GM18505 (cell line): ENCODE measurements at regions not wholly inside any gene's neighbourhood (a gene's known extent, or its start where the extent isn't known, plus 50 kb on each side); places are given as distances from the start of the nearest gene placed in this dataset.
"Not testable (repeated sequence)": the region's sequence is repeated elsewhere in the genome, so short reads cannot be mapped to it uniquely, and the experiment has no call there.

Experiments used
- ATAC-seq: cut with Tn5 transposase; IDR thresholded peaks from one replicate; pipeline ENCODE4 v1.9.1; 2021; ENCODE audit not compliant: unreplicated experiment
- POLR2A ChIP-seq: IDR thresholded peaks from 4 replicates; pipeline ENCODE4 v1.6.1; 2011; ENCODE audit warnings: borderline replicate concordance; ENCODE audit not compliant: insufficient read depth, insufficient read length; ENCODE audit errors: extremely low read depth

DNA sequence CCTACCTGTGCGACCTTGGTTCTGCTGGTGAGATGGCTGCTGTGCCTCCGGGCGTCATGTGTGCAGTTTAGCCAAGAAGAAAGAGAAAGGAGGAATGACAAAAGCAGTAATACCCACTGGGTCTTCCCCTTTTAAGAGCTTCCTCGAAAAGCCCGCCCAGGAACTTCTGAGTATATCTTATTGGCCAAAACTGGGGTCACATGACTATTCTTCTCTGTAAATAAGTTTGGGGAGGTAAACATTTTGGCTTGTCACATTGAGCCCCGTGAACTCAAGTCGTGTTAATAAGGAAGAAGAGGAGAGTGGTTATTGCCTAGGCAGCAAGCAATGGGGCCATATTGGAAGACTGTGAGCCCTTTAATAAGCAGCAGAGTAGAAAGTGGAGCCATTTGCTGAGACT lies 130.4 kb upstream of the ECI2 start:
- TF ChIP-seq POLR2A = no peak
- no peak for ATAC-seq

DNA sequence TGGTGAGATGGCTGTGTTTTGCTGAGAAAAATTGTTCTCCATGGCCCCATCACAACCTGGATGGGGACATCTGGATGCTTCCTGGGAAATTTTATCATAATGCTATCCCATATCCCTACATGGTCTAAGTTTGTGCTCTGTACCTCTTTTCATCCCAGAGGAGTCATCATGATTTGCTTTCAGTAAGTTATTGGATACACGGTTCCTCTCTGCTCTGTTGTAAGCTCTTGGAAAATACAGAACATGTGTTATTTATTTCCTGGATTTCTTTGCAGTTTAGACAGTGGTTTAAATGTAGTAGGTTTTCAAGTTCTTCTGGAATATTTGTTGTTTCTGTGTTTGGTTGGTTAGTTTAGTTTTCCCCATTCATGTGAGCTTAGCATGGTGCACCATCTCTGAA lies 129.2 kb upstream of the ECI2 start:
- TF ChIP-seq POLR2A = no peak
- no peak for ATAC-seq

DNA sequence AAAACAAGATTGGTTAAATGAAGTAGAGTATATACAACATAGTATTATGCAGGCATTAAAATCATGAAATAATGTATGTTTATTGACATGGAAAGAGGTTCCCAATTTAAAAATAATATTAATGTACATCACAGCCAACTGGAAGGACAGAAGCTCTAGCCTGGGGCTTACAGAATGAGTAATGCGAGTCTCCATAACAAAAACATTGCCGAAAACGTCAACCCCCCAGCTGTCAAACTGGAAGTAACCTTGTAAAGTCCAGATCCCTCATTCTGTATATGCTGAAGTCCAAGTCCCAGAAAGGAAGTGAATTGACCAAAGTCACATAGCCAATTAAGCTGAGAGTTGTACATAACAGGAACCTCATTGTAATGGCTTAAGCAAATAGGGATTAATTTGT lies 128.7 kb upstream of the ECI2 start:
- no peak for ATAC-seq

DNA sequence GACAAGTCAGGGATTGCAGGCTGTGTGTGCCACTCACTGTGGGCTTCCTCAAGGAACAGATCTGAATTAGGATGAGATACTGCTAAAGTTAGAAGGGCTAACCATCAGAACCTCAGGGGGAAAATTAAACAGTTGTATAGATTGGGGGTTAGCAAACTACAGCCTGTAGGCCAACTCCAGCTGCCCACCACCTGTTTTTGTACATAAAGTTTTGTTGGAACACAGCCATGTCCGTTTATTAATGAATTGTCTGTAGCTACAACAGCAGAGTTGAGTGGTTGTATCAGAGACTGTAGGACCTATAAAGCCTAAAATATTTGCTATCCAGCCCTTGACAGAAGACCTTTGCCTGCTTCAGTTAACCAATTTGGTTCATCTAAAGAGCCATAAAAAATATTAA lies 127.2 kb upstream of the ECI2 start:
- ATAC-seq = no peak
- no peak for TF ChIP-seq POLR2A

More for the DNA sequence above, 128.7 kb upstream of the ECI2 start:
- TF ChIP-seq POLR2A = no peak

DNA sequence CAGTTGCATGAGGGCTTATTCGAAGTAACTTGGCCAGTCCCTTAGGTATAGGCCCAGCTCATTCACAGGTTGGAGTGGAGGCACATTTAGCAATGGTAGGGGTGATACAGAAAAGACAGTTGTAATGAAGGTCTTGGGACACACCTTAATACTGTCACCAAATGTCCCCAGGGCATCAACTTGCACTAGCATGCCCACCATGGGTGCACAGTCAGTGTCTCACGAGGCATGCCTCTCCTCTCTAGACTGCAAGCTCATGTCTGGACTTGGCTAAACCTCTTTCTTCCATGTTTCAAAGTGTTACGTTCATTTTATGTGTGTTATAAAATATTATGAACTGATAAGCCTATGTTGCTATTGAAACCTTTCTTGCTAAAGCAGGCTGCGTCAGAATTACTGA lies 124.0 kb upstream of the ECI2 start:
- TF ChIP-seq POLR2A = no peak
- no peak for ATAC-seq

DNA sequence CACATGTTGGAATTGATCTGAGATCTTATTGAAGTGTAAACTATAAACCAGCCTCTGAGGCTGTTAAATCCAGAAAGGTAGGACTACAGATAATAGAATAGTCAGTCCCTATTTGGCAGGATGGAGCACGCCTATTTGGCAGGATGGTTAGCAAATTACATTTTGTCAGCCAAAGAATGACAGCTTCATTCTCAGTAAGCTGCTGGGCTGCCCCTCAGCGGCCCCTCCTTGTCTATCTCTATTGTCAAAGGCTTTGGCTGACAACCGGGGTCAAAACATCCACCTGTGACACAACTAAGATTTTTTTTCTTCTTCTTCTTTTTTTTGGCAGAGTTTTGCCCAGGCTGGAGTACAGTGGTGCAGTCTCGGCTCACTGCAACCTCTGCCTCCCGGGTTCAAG lies 123.4 kb upstream of the ECI2 start:
- ATAC-seq = no peak
- no peak for TF ChIP-seq POLR2A

DNA sequence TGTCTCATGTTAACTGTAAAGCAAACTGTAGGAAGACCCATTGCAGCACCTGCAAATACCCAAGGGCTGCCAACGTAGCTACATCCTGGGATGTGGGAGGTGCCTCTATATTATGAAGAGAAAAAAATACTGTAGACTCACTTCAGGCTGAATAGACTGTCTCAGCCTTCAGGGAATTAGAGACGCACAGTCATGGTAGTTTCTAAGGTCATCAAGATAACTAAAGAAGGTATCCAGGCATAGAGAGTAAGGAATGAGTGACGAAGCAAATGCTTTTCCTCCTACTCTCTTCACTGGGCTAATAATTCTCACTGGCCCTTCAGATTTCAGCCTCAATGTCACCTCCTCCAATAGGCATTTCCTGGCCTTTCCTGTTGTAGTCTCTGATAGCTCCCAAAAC lies 121.6 kb upstream of the ECI2 start:
- TF ChIP-seq POLR2A = no peak

DNA sequence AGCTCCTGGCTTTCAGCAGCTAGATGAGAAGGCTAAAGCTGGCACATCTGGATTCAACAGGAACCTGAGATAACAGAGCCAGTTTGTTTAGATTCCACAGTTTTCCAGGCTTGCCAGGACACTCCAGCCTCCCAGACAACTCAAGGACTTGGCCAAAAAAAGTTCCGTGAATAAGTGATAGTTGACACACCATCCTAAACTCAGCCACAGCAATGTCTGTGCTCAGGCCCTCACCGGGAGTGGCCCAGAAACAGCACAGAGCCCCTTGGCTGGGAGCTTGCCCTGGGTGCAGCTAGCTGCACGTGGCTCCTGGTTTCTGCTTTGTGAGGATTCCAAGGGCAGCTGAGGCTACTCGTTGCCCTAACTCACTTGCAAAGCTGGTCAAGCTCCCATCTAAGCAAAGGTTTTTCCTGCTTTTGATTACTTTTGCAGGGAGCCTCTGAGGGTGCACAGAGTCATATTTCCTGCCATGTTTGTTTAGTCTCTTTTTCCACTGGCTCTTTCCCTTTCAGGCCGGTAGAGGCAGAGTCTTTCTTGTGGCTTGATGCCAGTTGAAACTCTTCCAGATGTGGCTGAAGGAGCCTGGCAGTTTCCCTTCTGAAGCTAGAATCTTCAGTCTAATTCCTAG lies 118.3 kb upstream of the ECI2 start:
- no peak for ATAC-seq
- no peak for TF ChIP-seq POLR2A

More for the DNA sequence above, 121.6 kb upstream of the ECI2 start:
- no peak for ATAC-seq

DNA sequence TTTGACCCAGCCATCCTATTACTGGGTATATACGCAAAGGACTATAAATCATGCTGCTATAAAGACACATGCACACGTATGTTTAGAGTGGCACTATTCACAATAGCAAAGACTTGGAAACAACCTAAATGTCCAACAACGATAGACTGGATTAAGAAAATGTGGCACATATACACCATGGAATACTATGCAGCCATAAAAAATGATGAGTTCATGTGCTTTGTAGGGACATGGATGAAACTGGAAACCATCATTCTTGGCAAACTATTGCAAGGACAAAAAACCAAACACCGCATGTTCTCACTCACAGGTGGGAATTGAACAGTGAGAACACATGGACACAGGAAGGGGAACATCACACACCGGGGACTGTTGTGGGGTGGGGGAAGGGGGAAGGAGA lies 117.1 kb upstream of the ECI2 start:
- not testable (repeated sequence) for ATAC-seq

DNA sequence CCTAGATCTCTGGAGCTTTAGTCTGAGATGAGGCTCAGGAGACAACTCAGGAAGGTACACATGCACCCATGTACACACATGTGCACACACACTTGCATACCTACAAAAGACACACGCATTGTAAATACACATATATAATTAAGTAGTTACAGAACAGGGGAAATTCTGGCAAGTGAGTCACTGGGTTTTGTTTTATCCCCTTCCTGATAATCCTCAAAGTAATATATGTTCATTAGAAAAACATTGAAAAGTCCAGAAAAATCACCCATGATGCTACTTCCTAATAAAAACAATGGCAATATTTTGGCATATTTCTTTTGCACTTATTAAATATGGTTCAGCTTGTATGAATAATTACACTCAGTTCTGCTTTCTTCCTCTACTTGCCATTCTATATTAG lies 115.3 kb upstream of the ECI2 start:
- no peak for ATAC-seq
- no peak for TF ChIP-seq POLR2A

DNA sequence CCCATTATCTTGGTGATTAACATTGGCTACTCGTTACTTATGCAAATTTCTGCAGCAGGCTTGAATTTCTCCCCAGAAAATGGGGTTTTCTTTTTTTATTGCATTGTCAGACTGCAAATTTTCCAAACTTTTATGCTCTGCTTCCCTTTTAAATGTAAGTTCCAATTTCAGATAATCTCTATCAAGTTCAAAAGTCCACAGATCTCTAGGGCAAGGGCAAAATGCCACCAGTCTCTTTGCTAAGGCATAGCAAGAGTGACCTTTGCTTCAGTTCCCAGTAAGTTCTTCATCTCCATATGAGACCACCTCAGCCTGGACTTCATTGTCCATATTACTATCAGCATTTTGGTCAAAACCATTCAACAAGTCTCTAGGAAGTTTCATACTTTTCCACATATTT lies 108.5 kb upstream of the ECI2 start:
- ATAC-seq = not testable (repeated sequence)

DNA sequence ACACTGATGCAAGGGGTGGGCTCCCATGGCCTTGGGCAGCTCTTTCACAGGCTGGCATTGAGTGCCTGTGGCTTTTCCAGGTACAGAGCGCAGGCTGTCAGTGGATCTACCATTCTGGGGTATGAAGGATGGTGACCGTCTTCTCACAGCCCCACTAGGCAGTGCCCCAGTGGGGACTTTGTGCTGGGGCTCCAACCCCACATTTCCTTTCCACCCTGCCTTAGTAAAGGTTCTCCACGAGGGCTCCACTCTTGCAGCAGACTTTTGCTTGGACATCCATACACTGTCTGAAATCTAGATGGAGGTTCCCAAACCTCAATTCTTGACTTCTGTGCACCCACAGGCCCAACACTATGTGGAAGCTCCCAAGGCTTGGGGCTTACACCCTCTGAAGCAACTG lies 107.9 kb upstream of the ECI2 start:
- no peak for ATAC-seq
- no peak for TF ChIP-seq POLR2A

DNA sequence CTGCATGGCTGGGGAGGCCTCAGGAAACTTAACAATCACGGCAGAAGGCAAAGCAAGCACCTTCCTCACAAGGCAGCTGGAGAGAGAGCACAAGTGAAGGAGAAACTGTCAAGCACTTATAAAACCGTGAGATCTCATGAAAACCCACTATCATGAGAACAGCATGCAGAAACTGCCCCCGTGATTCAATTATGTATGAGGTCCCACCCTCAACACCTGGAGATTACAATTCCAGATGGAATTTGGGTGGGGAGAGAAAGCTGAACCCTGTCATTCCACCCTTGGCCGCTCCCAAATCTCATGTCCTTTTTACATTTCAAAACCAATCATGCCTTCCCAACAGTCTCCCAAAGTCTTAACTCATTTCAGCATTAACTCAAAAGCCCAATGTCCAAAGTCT lies 107.2 kb upstream of the ECI2 start:
- ATAC-seq = no peak
- TF ChIP-seq POLR2A = no peak

DNA sequence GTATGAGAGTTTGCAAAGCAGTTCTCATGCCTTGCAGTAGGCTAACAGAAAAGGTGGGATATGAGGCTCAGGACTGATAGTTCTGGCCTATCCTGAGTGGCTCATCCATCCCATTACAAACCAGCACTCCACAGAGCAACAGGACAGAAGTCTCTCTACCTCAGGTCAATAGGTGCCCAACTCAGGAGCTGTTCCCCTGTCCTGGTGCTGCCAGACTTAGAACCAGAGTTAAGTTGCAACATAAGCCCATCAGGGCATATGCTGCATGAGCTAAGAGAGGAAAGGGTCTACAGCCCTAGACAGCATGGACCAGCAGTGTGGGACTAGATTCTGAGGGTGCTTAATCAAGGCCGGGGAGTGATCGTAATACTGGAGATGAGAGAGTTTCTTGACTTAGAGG lies 104.8 kb upstream of the ECI2 start:
- no peak for ATAC-seq
- TF ChIP-seq POLR2A = no peak

DNA sequence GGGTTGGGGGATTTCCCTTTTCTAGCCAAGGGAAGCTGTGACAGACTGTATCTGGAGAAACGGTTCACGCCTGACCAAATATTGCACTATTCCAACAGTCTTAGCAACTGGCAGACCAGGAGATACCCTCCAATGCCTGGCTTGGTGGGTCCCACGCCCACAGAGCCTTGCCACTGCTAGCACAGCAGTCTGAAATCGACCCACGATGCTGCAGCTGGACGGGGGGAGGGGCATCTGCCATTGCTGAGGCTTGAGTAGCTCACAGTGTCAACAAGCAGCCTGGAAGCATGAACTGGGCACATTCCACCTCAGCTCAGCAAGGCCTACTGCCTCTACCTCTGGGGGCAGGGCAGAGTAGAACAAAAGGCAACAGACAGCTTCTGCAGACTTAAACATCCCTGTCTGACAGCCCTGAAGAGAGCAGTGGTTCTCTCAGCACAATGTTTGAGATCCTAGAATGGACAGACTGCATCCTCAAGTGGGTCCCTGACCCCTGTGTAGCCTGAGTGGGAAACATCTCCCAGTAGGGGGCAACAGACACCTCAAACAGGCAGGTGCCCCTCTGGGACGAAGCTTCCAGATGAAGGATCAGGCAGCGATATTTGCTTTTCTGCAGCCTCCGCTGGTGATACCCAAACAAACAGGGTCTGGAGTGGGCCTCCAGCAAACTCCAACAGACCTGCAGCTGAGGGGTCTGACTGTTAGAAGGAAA lies 89.9 kb upstream of the ECI2 start:
- ATAC-seq = no peak
- TF ChIP-seq POLR2A = no peak
